Right cardiac atrium (tissue), 5 donors: ENCODE measurements at regions not wholly inside any gene's neighbourhood (a gene's known extent, or its start where the extent isn't known, plus 50 kb on each side); places are given as distances from the start of the nearest gene placed in this dataset.

Source experiments
- ATAC-seq, 2 donors: fragments of 200-7000 bp; cut with Tn5 transposase; one replicate each; pipeline versions ENCODE4 v1.8.0 to v1.9.1; 2020; ENCODE audit warnings: moderate library complexity in 2 of 2, mild to moderate bottlenecking in 1 of 2
- DNase-seq, 3 donors: peaks; one replicate each; pipeline ENCODE4 v3.0.0-alpha.2; 2020
- H3K27ac ChIP-seq: one replicate; pipeline ENCODE4 v1.5.1; 2013; ENCODE audit warnings: mild to moderate bottlenecking, low read length, control low read depth, moderate library complexity
- H3K27me3 ChIP-seq: one replicate; pipeline ENCODE4 v1.6.1; 2013; ENCODE audit not compliant: control insufficient read depth, insufficient read depth
- H3K4me1 ChIP-seq: one replicate; pipeline ENCODE4 v1.6.1; 2013; ENCODE audit warnings: low read length; ENCODE audit not compliant: control insufficient read depth, insufficient read depth
- H3K4me3 ChIP-seq: one replicate; pipeline ENCODE4 v1.5.1; 2013; ENCODE audit warnings: low read length, control low read depth
- H3K9me3 ChIP-seq: one replicate; pipeline ENCODE4 v1.6.1; 2013; ENCODE audit warnings: low read length; ENCODE audit not compliant: control insufficient read depth
- WGBS: extraction: QIAGEN DNeasy Blood & Tissue Kit; methylation state at CpG from one replicate; pipeline ENCODE4 v1.1.7; 2013; 5-methylcytosine and 5-hydroxymethylcytosine counted together
- intact Hi-C, 4 donors: fragments of 100-400 bp; cut with DNase I; formaldehyde crosslinking; loops; one replicate each; pipeline versions ENCODE4 v1.11.0 to v1.14.0; 2022 to 2023
- donor health status: healthy with polysubstance abuse.
- donor health status: DM: no; HTN: yes; CAD: no.
- donor health status: DM: no; HTN: no; CAD: no.
- donor health status: DM: no; HTN: yes; CAD: no; lungs with severe emphysema.
- donor health status: DM: yes; HTN: yes; CAD: no.

GRCh38 chr3:59463253-59463652, 413.4 kb upstream of the CFAP20DC start:
- H3K9me3 ChIP-seq, result no peaks in the 10 kb centered on the region
- no peaks in the 10 kb centered on the region for H3K4me1 ChIP-seq
- intact Hi-C loops, result no loop called here
- ATAC-seq (no peak), DNase-seq (no peak)
- no peak overlapping the region for H3K4me3 ChIP-seq
- 84% methylated on average over 5 of the region's 5 CpGs for WGBS
- H3K27ac ChIP-seq, result no peak overlapping the region
- no peaks in the 10 kb centered on the region for H3K27me3 ChIP-seq

- no peaks in the 10 kb centered on the region for H3K9me3 ChIP-seq
- no peaks in the 10 kb centered on the region for H3K27me3 ChIP-seq
- WGBS, result 82% methylated on average over 2 of the region's 2 CpGs
- ATAC-seq, result no peak
- DNase-seq, result no peak
- intact Hi-C loops, result no loop called here
- no peaks in the 10 kb centered on the region for H3K4me1 ChIP-seq
- H3K4me3 ChIP-seq, result no peak overlapping the region
- no peak overlapping the region for H3K27ac ChIP-seq
These were observed 410.2 kb upstream of the CFAP20DC start for GRCh38 chr3:59460068-59460467.

- no peak overlapping the region for H3K27ac ChIP-seq
- no peaks in the 10 kb centered on the region for H3K9me3 ChIP-seq
- no peaks in the 10 kb centered on the region for H3K27me3 ChIP-seq
- 80% methylated on average over 7 of the region's 7 CpGs for WGBS
- H3K4me3 ChIP-seq, result no peak overlapping the region
- no peaks in the 10 kb centered on the region for H3K4me1 ChIP-seq
- intact Hi-C loops, result no loop called here
- ATAC-seq (no peak), DNase-seq (no peak)
These were observed 407.1 kb upstream of the CFAP20DC start for GRCh38 chr3:59456852-59457485.

GRCh38 chr3:59451800-59452746, 402.2 kb upstream of the CFAP20DC start:
- ATAC-seq, result no peak
- DNase-seq, result no peak
- Histone ChIP-seq H3K27ac (no peak overlapping the region), H3K4me3 (no peak overlapping the region), H3K27me3 (no peaks in the 10 kb centered on the region), H3K9me3 (no peaks in the 10 kb centered on the region), H3K4me1 (no peaks in the 10 kb centered on the region)
- 71% methylated on average over 7 of the region's 7 CpGs for WGBS
- intact Hi-C loops, result no loop called here

GRCh38 chr3:59450946-59451763, 401.3 kb upstream of the CFAP20DC start:
- intact Hi-C loops, result no loop called here
- Histone ChIP-seq H3K9me3 (no peaks in the 10 kb centered on the region), H3K4me3 (no peak overlapping the region), H3K27ac (no peak overlapping the region), H3K27me3 (no peaks in the 10 kb centered on the region), H3K4me1 (no peaks in the 10 kb centered on the region)
- 19% methylated on average over 6 of the region's 6 CpGs for WGBS
- ATAC-seq, result peak; percentile 37 to 57
- no peak for DNase-seq

- H3K4me3 ChIP-seq, result no peak overlapping the region
- H3K4me1 ChIP-seq, result no peaks in the 10 kb centered on the region
- H3K9me3 ChIP-seq, result no peaks in the 10 kb centered on the region
- no peak overlapping the region for H3K27ac ChIP-seq
- intact Hi-C loops, result no loop called here
- no peak for DNase-seq
- no peak for ATAC-seq
- 95% methylated on average over 5 of the region's 5 CpGs for WGBS
- no peaks in the 10 kb centered on the region for H3K27me3 ChIP-seq
These were observed 400.6 kb upstream of the CFAP20DC start for GRCh38 chr3:59450437-59450836.

- Histone ChIP-seq H3K27ac (no peak overlapping the region), H3K9me3 (no peaks in the 10 kb centered on the region), H3K4me3 (no peak overlapping the region), H3K27me3 (no peaks in the 10 kb centered on the region), H3K4me1 (no peaks in the 10 kb centered on the region)
- intact Hi-C loops, result no loop called here
- WGBS, result 72% methylated on average over 6 of the region's 6 CpGs
- DNase-seq, result no peak
- no peak for ATAC-seq
These were observed 397.1 kb upstream of the CFAP20DC start for GRCh38 chr3:59446775-59447465.

- no peak overlapping the region for H3K27ac ChIP-seq
- H3K9me3 ChIP-seq, result no peaks in the 10 kb centered on the region
- no peak overlapping the region for H3K4me3 ChIP-seq
- H3K27me3 ChIP-seq, result no peaks in the 10 kb centered on the region
- ATAC-seq, result no peak
- 57% methylated on average over 2 of the region's 2 CpGs for WGBS
- H3K4me1 ChIP-seq, result no peaks in the 10 kb centered on the region
- intact Hi-C loops, result no loop called here
- no peak for DNase-seq
These were observed 394.9 kb upstream of the CFAP20DC start for GRCh38 chr3:59444676-59445075.

GRCh38 chr3:59444294-59444671, 394.5 kb upstream of the CFAP20DC start:
- Histone ChIP-seq H3K4me3 (no peak overlapping the region), H3K4me1 (no peaks in the 10 kb centered on the region), H3K27me3 (no peaks in the 10 kb centered on the region), H3K9me3 (no peaks in the 10 kb centered on the region), H3K27ac (no peak overlapping the region)
- ATAC-seq, result no peak
- 73% methylated on average over 1 of the region's 1 CpG for WGBS
- no peak for DNase-seq
- intact Hi-C loops, result no loop called here

- ATAC-seq (no peak), DNase-seq (no peak)
- intact Hi-C loops, result no loop called here
- Histone ChIP-seq H3K4me3 (no peak overlapping the region), H3K9me3 (no peaks in the 10 kb centered on the region), H3K27me3 (no peaks in the 10 kb centered on the region), H3K27ac (no peak overlapping the region), H3K4me1 (no peaks in the 10 kb centered on the region)
- WGBS, result 78% methylated on average over 6 of the region's 6 CpGs
These were observed 393.9 kb upstream of the CFAP20DC start for GRCh38 chr3:59443618-59444293.
